ENCODE measurements at regions not wholly inside any gene's neighbourhood (a gene's known extent, or its start where the extent isn't known, plus 50 kb on each side); places are given as distances from the start of the nearest gene placed in this dataset.

DNA sequence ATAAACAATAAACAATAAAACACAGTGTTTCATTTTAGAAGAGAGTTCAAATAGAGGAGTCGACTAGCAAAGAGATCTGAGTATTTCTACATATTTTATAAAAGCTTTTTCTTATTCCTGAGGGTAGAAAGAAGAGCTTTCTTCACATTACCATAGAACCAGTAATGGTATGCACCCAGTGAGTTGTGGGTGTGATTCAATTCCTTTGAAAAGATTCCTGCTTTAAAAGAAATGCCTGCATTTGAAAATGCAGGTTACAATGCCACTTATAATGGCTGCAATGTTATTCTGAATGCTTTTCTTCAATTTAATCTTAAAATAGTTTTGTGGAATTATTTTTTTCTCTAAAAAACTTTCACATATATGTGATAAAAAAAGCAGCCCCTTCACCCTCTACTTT is 178.1 kb downstream of the CDC14C start:
- Histone ChIP-seq H3K4me2 (ENCODE audit: low read length) (no peak overlapping the region), H3K56ac (ENCODE audit: low read length) (no peak overlapping the region), H3K36me3 (ENCODE audit: control insufficient read depth, insufficient read depth, low read length) (no peaks in the 10 kb centered on the region), H3K4ac (ENCODE audit: low read depth, low read length) (no peak overlapping the region), H3K4me3 (ENCODE audit: low read length) (no peak overlapping the region), H3K9ac (ENCODE audit: low read length) (no peak overlapping the region), H3K4me1 (ENCODE audit: control insufficient read depth, low read depth, low read length) (peaks cover 4% of the 10 kb centered on the region), H3K79me1 (ENCODE audit: low read length) (no peaks in the 10 kb centered on the region), H3K79me2 (ENCODE audit: control insufficient read depth, insufficient read depth, low read length) (no peaks in the 10 kb centered on the region), H3K27ac (ENCODE audit: low read depth, low read length) (no peak overlapping the region), H4K5ac (ENCODE audit: low read length) (no peak overlapping the region), H2AK5ac (ENCODE audit: low read length) (no peak overlapping the region), H2BK5ac (ENCODE audit: low read length) (no peak overlapping the region), H2BK120ac (ENCODE audit: low read depth, low read length) (no peak overlapping the region), H2BK15ac (replicated peaks; ENCODE audit: low read depth) (no peak overlapping the region), H3K23ac (ENCODE audit: low read length) (no peak overlapping the region), H4K8ac (ENCODE audit: low read depth, low read length) (no peak overlapping the region), H3K27me3 (ENCODE audit: insufficient read depth, low read length, poor library complexity) (no peaks in the 10 kb centered on the region), H3K18ac (ENCODE audit: low read length) (no peak overlapping the region)
- no CpG with 5 or more reads among the region's 1 CpG for WGBS (ENCODE audit: extremely low coverage, insufficient coverage, low lambda C conversion rate)
- peak; percentile 66 for DNase-seq

DNA sequence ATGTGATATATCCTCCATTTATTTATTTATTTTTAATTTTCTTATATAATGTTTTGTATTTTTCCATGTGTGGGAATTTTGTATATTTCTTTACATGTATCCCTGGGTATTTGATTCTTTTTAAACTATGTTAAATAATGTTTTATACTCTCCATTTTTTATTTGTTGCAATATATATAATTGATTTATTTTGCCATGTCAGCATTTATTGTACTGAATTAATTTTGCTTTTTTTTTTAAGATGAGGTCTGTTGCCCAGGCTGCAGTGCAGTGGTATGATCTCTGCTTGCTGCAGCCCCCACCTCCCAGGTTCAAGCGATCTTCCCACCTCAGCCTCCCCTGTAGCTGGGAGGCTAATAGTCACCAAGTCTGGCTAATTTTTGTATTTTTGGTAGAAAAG is 187.4 kb downstream of the CDC14C start:
- Histone ChIP-seq H3K23ac (ENCODE audit: low read length) (no peak overlapping the region), H3K27ac (ENCODE audit: low read depth, low read length) (no peak overlapping the region), H2BK15ac (replicated peaks; ENCODE audit: low read depth) (no peak overlapping the region), H4K5ac (ENCODE audit: low read length) (no peak overlapping the region), H2AK5ac (ENCODE audit: low read length) (no peak overlapping the region), H3K4me1 (ENCODE audit: control insufficient read depth, low read depth, low read length) (no peaks in the 10 kb centered on the region), H3K4me2 (ENCODE audit: low read length) (no peak overlapping the region), H3K4me3 (ENCODE audit: low read length) (no peak overlapping the region), H3K9ac (ENCODE audit: low read length) (no peak overlapping the region), H3K4ac (ENCODE audit: low read depth, low read length) (no peak overlapping the region), H2BK5ac (ENCODE audit: low read length) (no peak overlapping the region), H2BK120ac (ENCODE audit: low read depth, low read length) (no peak overlapping the region), H3K79me2 (ENCODE audit: control insufficient read depth, insufficient read depth, low read length) (no peaks in the 10 kb centered on the region), H3K36me3 (ENCODE audit: control insufficient read depth, insufficient read depth, low read length) (no peaks in the 10 kb centered on the region), H4K8ac (ENCODE audit: low read depth, low read length) (no peak overlapping the region), H3K79me1 (ENCODE audit: low read length) (no peaks in the 10 kb centered on the region), H3K18ac (ENCODE audit: low read length) (peak overlapping the region; percentile 80), H3K56ac (ENCODE audit: low read length) (no peak overlapping the region), H3K27me3 (ENCODE audit: insufficient read depth, low read length, poor library complexity) (no peaks in the 10 kb centered on the region)
- no peak for DNase-seq
- WGBS (ENCODE audit: extremely low coverage, insufficient coverage, low lambda C conversion rate), result no CpG with 5 or more reads among the region's 1 CpG

DNA sequence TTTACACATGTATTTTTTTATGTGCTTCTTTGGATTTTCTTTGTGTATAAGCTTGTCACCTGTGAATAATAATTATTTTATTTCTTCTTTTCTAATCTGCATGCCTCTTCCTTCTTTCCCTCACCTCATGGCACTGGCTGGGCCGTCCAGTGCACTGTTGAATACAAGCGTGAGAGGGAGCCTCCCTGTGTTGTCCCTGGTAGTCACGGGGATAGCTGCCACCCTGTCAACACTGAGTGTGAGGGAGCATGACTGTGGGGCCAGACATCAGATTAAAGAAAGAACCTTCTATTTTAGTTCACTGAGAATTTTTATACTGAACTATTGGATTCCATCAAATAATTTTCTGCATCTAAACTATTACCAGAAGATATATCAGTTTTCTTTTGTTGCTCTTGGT is 187.9 kb downstream of the CDC14C start:
- no peak overlapping the region for H2AK5ac ChIP-seq (ENCODE audit: low read length)
- no peaks in the 10 kb centered on the region for H3K27me3 ChIP-seq (ENCODE audit: insufficient read depth, low read length, poor library complexity)
- H2BK15ac ChIP-seq (replicated peaks; ENCODE audit: low read depth), result no peak overlapping the region
- H3K79me2 ChIP-seq (ENCODE audit: control insufficient read depth, insufficient read depth, low read length), result no peaks in the 10 kb centered on the region
- DNase-seq, result peak; percentile 69
- WGBS (ENCODE audit: extremely low coverage, insufficient coverage, low lambda C conversion rate), result no CpG with 5 or more reads among the region's 3 CpGs
- H3K27ac ChIP-seq (ENCODE audit: low read depth, low read length), result no peak overlapping the region
- H3K9ac ChIP-seq (ENCODE audit: low read length), result no peak overlapping the region
- H2BK5ac ChIP-seq (ENCODE audit: low read length), result no peak overlapping the region
- H4K5ac ChIP-seq (ENCODE audit: low read length), result no peak overlapping the region
- H3K36me3 ChIP-seq (ENCODE audit: control insufficient read depth, insufficient read depth, low read length), result no peaks in the 10 kb centered on the region
- no peak overlapping the region for H3K4me2 ChIP-seq (ENCODE audit: low read length)
- no peaks in the 10 kb centered on the region for H3K4me1 ChIP-seq (ENCODE audit: control insufficient read depth, low read depth, low read length)
- H3K23ac ChIP-seq (ENCODE audit: low read length), result no peak overlapping the region
- H2BK120ac ChIP-seq (ENCODE audit: low read depth, low read length), result no peak overlapping the region
- H3K4me3 ChIP-seq (ENCODE audit: low read length), result no peak overlapping the region
- no peak overlapping the region for H3K18ac ChIP-seq (ENCODE audit: low read length)
- H3K56ac ChIP-seq (ENCODE audit: low read length), result no peak overlapping the region
- H3K4ac ChIP-seq (ENCODE audit: low read depth, low read length), result no peak overlapping the region
- H3K79me1 ChIP-seq (ENCODE audit: low read length), result no peaks in the 10 kb centered on the region
- no peak overlapping the region for H4K8ac ChIP-seq (ENCODE audit: low read depth, low read length)

DNA sequence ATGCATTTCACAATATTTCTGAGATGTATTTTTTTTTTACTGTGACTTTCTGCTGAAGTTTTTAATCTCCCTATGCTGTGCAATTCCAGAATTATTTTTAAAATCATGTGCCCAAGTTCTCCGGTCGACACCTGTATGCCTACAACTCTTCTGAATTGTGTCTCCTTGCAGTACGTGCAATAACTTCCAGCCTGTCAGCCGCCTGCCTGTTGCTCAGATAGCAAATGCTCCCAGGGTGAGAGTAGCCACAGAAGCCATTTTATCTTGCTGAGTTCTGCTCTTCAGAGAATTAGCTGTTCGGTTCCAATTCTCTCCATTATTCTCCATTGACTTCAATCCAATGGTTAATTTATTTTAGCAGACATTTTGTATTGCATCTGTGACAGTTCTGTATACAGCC is 188.3 kb downstream of the CDC14C start:
- WGBS (ENCODE audit: extremely low coverage, insufficient coverage, low lambda C conversion rate), result no CpG with 5 or more reads among the region's 5 CpGs
- H4K8ac ChIP-seq (ENCODE audit: low read depth, low read length), result no peak overlapping the region
- DNase-seq, result no peak
- no peak overlapping the region for H2BK5ac ChIP-seq (ENCODE audit: low read length)
- H3K18ac ChIP-seq (ENCODE audit: low read length), result no peak overlapping the region
- H3K27ac ChIP-seq (ENCODE audit: low read depth, low read length), result no peak overlapping the region
- H2BK120ac ChIP-seq (ENCODE audit: low read depth, low read length), result no peak overlapping the region
- H3K27me3 ChIP-seq (ENCODE audit: insufficient read depth, low read length, poor library complexity), result no peaks in the 10 kb centered on the region
- H2BK15ac ChIP-seq (replicated peaks; ENCODE audit: low read depth), result no peak overlapping the region
- H3K4me3 ChIP-seq (ENCODE audit: low read length), result no peak overlapping the region
- H2AK5ac ChIP-seq (ENCODE audit: low read length), result no peak overlapping the region
- H3K79me2 ChIP-seq (ENCODE audit: control insufficient read depth, insufficient read depth, low read length), result no peaks in the 10 kb centered on the region
- no peak overlapping the region for H4K5ac ChIP-seq (ENCODE audit: low read length)
- no peak overlapping the region for H3K4ac ChIP-seq (ENCODE audit: low read depth, low read length)
- H3K4me1 ChIP-seq (ENCODE audit: control insufficient read depth, low read depth, low read length), result no peaks in the 10 kb centered on the region
- H3K36me3 ChIP-seq (ENCODE audit: control insufficient read depth, insufficient read depth, low read length), result no peaks in the 10 kb centered on the region
- no peaks in the 10 kb centered on the region for H3K79me1 ChIP-seq (ENCODE audit: low read length)
- H3K56ac ChIP-seq (ENCODE audit: low read length), result no peak overlapping the region
- no peak overlapping the region for H3K9ac ChIP-seq (ENCODE audit: low read length)
- no peak overlapping the region for H3K23ac ChIP-seq (ENCODE audit: low read length)
- no peak overlapping the region for H3K4me2 ChIP-seq (ENCODE audit: low read length)

DNA sequence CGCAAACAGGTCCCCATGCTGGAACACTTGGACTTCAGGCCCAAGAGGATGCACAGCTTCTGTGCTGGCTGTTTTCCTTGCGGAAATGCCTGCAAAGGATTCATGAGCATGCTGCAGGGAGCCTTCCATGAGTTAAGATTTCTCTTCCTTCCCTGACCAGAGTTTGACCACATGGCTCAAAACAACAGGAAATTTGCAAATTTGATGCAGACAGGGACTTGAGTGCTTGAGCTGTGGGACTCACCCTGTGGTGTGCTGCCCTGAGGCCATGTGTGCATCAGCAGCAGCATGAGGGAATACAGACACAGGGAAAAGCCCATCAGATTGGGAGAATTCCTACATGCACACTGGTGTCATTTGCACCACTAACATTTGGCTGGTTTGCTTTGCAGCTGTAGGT is 195.4 kb downstream of the CDC14C start:
- no peak overlapping the region for H4K5ac ChIP-seq (ENCODE audit: low read length)

DNA sequence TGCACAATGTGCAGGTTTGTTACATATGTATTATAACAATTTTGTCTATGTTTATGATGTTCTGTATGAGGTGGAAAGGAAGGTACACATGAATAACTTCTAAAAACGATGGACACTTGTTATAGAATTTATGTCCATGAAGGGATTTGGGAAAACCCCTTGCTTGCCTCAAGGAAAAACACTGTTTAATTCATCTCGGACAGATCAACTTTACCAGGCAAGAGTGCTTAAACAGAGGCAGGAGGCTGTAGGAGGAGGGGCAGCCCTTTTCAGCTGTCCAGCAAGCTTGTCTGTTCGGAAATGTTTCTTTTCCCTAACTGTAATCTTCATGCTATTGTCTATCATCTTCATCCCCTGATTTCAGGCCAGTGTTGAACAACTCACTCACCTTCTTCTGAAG is 200.9 kb downstream of the CDC14C start:
- Histone ChIP-seq H2BK15ac (replicated peaks; ENCODE audit: low read depth) (no peak overlapping the region), H2AK5ac (ENCODE audit: low read length) (no peak overlapping the region), H3K56ac (ENCODE audit: low read length) (no peak overlapping the region), H3K4me3 (ENCODE audit: low read length) (no peak overlapping the region), H4K5ac (ENCODE audit: low read length) (no peak overlapping the region), H3K27me3 (ENCODE audit: insufficient read depth, low read length, poor library complexity) (no peaks in the 10 kb centered on the region), H2BK120ac (ENCODE audit: low read depth, low read length) (no peak overlapping the region), H3K79me2 (ENCODE audit: control insufficient read depth, insufficient read depth, low read length) (no peaks in the 10 kb centered on the region), H3K9ac (ENCODE audit: low read length) (no peak overlapping the region), H3K79me1 (ENCODE audit: low read length) (no peaks in the 10 kb centered on the region), H3K4ac (ENCODE audit: low read depth, low read length) (no peak overlapping the region), H3K18ac (ENCODE audit: low read length) (no peak overlapping the region), H2BK5ac (ENCODE audit: low read length) (no peak overlapping the region), H3K23ac (ENCODE audit: low read length) (no peak overlapping the region), H4K8ac (ENCODE audit: low read depth, low read length) (no peak overlapping the region), H3K27ac (ENCODE audit: low read depth, low read length) (no peak overlapping the region), H3K4me1 (ENCODE audit: control insufficient read depth, low read depth, low read length) (no peaks in the 10 kb centered on the region), H3K4me2 (ENCODE audit: low read length) (no peak overlapping the region), H3K36me3 (ENCODE audit: control insufficient read depth, insufficient read depth, low read length) (no peaks in the 10 kb centered on the region)
- no peak for DNase-seq
- WGBS (ENCODE audit: extremely low coverage, insufficient coverage, low lambda C conversion rate), result no CpG with 5 or more reads among the region's 3 CpGs

More for the DNA sequence above, 195.4 kb downstream of the CDC14C start:
- peak overlapping the region; percentile 1 for H2BK5ac ChIP-seq (ENCODE audit: low read length)
- DNase-seq, result peak; percentile 79
- no peaks in the 10 kb centered on the region for H3K4me1 ChIP-seq (ENCODE audit: control insufficient read depth, low read depth, low read length)
- no peaks in the 10 kb centered on the region for H3K79me2 ChIP-seq (ENCODE audit: control insufficient read depth, insufficient read depth, low read length)
- H2AK5ac ChIP-seq (ENCODE audit: low read length), result no peak overlapping the region
- H3K9ac ChIP-seq (ENCODE audit: low read length), result no peak overlapping the region
- no peak overlapping the region for H3K4ac ChIP-seq (ENCODE audit: low read depth, low read length)
- H3K4me2 ChIP-seq (ENCODE audit: low read length), result no peak overlapping the region
- H2BK15ac ChIP-seq (replicated peaks; ENCODE audit: low read depth), result no peak overlapping the region
- no peaks in the 10 kb centered on the region for H3K79me1 ChIP-seq (ENCODE audit: low read length)
- H3K56ac ChIP-seq (ENCODE audit: low read length), result peak overlapping the region; percentile 30
- H3K23ac ChIP-seq (ENCODE audit: low read length), result no peak overlapping the region
- no peak overlapping the region for H3K18ac ChIP-seq (ENCODE audit: low read length)
- H3K36me3 ChIP-seq (ENCODE audit: control insufficient read depth, insufficient read depth, low read length), result no peaks in the 10 kb centered on the region
- peak overlapping the region; percentile 76 for H3K27ac ChIP-seq (ENCODE audit: low read depth, low read length)
- no peak overlapping the region for H2BK120ac ChIP-seq (ENCODE audit: low read depth, low read length)
- H4K8ac ChIP-seq (ENCODE audit: low read depth, low read length), result no peak overlapping the region
- WGBS (ENCODE audit: extremely low coverage, insufficient coverage, low lambda C conversion rate), result no CpG with 5 or more reads among the region's 2 CpGs
- H3K27me3 ChIP-seq (ENCODE audit: insufficient read depth, low read length, poor library complexity), result no peaks in the 10 kb centered on the region
- no peak overlapping the region for H3K4me3 ChIP-seq (ENCODE audit: low read length)

Measured in mesendoderm (in vitro differentiated cells).